ENCODE measurements at regions not wholly inside any gene's neighbourhood (a gene's known extent, or its start where the extent isn't known, plus 50 kb on each side); places are given as distances from the start of the nearest gene placed in this dataset.
A peak's percentile ranks its signal among the peaks of the same experiment; 100 is the strongest.

GRCh38 chr5:53360811-53361210, 119.6 kb upstream of the FST start:
- Mint-ChIP-seq H3K4me3 (no peak overlapping the region), H3K4me1 (ENCODE audit: low read depth) (no peaks in the 10 kb centered on the region), H3K36me3 (ENCODE audit: low read depth) (no peaks in the 10 kb centered on the region), H3K27me3 (peaks cover 3% of the 10 kb centered on the region), H3K27ac (no peak overlapping the region), H3K9me3 (no peaks in the 10 kb centered on the region)
- ATAC-seq (no peak), DNase-seq (no peak)
- POLR2A ChIA-PET, result no interaction called here
- CTCF ChIA-PET, result no interaction called here
- intact Hi-C loops (cut with micrococcal nuclease), result no loop called here
- TF ChIP-seq CTCF (IDR thresholded peaks at IDR 0.05), result no peak

DNA sequence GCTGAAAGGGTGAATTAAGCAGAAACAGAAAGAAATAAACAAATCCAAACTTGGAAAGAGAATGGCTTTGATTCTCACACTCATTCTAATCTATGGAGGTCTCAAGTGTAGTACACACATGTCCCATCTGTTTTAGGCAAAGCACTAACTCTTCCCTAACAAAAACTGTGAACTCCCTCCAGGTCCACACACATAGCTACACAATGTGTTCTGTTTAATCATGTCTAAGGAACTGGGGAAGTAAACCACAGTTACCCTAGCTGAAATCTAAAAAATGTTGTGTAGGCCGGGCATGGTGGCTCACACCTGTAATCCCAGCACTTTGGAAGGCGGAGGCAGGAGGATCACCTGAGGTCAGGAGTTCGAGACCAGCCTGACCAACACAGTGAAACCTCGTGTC, 118.7 kb upstream of the FST start:
- no peak overlapping the region for H3K4me3 Mint-ChIP-seq
- H3K9me3 Mint-ChIP-seq, result no peaks in the 10 kb centered on the region
- POLR2A ChIA-PET, result interaction anchor here (0.6 kb wide), 1 partner anchor 116 kb away, joined by 3 read pairs; no protein-coding TSS in a partner anchor
- no peaks in the 10 kb centered on the region for H3K4me1 Mint-ChIP-seq (ENCODE audit: low read depth)
- DNase-seq (no peak), ATAC-seq (no peak)
- no peaks in the 10 kb centered on the region for H3K27me3 Mint-ChIP-seq
- no peak overlapping the region for H3K27ac Mint-ChIP-seq
- TF ChIP-seq CTCF (IDR thresholded peaks at IDR 0.05), result no peak
- intact Hi-C loops (cut with micrococcal nuclease), result no loop called here
- H3K36me3 Mint-ChIP-seq (ENCODE audit: low read depth), result no peaks in the 10 kb centered on the region
- CTCF ChIA-PET, result no interaction called here

- intact Hi-C loops (cut with micrococcal nuclease), result no loop called here
- no peak for TF ChIP-seq CTCF (IDR thresholded peaks at IDR 0.05)
- DNase-seq (no peak), ATAC-seq (no peak)
- Mint-ChIP-seq H3K9me3 (no peaks in the 10 kb centered on the region), H3K27me3 (peaks cover 2% of the 10 kb centered on the region), H3K4me3 (no peak overlapping the region), H3K36me3 (ENCODE audit: low read depth) (no peaks in the 10 kb centered on the region), H3K4me1 (ENCODE audit: low read depth) (no peaks in the 10 kb centered on the region), H3K27ac (no peak overlapping the region)
- ChIA-PET POLR2A (no interaction called here), CTCF (no interaction called here)
Measured at GRCh38 chr5:53362521-53362941, 117.9 kb upstream of the FST start.

DNA sequence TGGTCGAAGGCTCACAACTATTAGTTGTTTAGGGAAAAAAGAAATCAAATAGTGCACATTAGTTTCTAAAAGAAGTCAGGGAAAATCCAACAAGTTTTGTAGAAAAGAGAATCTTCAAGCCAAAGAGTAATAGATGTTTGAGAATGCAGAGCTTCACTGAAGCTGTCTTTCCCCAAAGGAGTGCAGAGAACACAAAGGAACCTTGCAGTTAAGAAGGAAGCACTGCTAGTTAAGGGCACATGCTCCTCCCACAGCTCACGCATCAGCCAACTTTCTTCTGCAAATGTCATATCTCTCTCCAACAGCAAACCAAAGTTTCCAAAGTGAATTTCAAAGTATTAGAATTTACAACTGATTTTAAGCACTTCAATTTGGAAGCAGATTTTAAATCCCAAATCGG, 116.4 kb upstream of the FST start:
- CTCF ChIA-PET, result no interaction called here
- DNase-seq (no peak), ATAC-seq (no peak)
- POLR2A ChIA-PET, result no interaction called here
- Mint-ChIP-seq H3K9me3 (no peaks in the 10 kb centered on the region), H3K27me3 (peaks cover 5% of the 10 kb centered on the region), H3K27ac (no peak overlapping the region), H3K4me3 (no peak overlapping the region), H3K36me3 (ENCODE audit: low read depth) (no peaks in the 10 kb centered on the region), H3K4me1 (ENCODE audit: low read depth) (no peaks in the 10 kb centered on the region)
- TF ChIP-seq CTCF (IDR thresholded peaks at IDR 0.05), result no peak
- intact Hi-C loops (cut with micrococcal nuclease), result no loop called here

DNA sequence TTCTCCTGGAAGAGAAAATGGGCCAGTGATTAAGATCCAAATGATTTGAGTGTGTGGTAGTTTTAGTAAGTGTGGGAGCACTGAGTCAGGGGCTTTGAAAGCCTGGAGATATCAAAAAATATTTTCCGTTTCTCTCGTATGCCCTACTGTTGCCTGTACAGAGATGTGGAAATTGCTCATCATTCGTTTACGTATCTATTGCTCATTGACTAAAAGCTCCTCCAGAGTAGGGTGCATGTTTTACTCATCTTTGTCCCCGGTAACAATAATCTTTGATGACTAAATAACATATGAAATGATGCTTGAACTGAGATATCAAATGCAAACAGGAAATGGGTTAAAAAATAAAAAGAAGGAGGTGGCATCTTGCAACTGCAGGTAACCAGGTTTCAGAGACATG, 114.2 kb upstream of the FST start:
- no peaks in the 10 kb centered on the region for H3K9me3 Mint-ChIP-seq
- intact Hi-C loops (cut with micrococcal nuclease), result no loop called here
- peak; percentile 20 for ATAC-seq
- DNase-seq, result no peak
- no peaks in the 10 kb centered on the region for H3K36me3 Mint-ChIP-seq (ENCODE audit: low read depth)
- H3K4me1 Mint-ChIP-seq (ENCODE audit: low read depth), result no peaks in the 10 kb centered on the region
- ChIA-PET POLR2A (no interaction called here), CTCF (no interaction called here)
- TF ChIP-seq CTCF (IDR thresholded peaks at IDR 0.05), result no peak
- no peak overlapping the region for H3K4me3 Mint-ChIP-seq
- no peak overlapping the region for H3K27ac Mint-ChIP-seq
- H3K27me3 Mint-ChIP-seq, result peaks cover 10% of the 10 kb centered on the region

All from activated CD8-positive, alpha-beta T cell treated with anti-CD3 and anti-CD28 coated beads for 36 hours (primary cell).